Stimulated activated CD8-positive, alpha-beta memory T cell treated with anti-CD3 and anti-CD28 coated beads, Interleukin-7, amount 100 ng/mL, for 24 hours (primary cell): ENCODE measurements at regions not wholly inside any gene's neighbourhood (a gene's known extent, or its start where the extent isn't known, plus 50 kb on each side); places are given as distances from the start of the nearest gene placed in this dataset.
"Not testable (repeated sequence)": the region's sequence is repeated elsewhere in the genome, so short reads cannot be mapped to it uniquely, and the experiment has no call there.

Experiments
- DNase-seq: peaks from one replicate; pipeline ENCODE4 v3.0.0-alpha.2; 2020; ENCODE audit warnings: low read depth

- no peak for DNase-seq
Measured at GRCh38 chr6:11427091-11427722, 110.3 kb upstream of the TMEM170B start.

- DNase-seq = no peak
Measured at GRCh38 chr6:11426571-11426970, 111.0 kb upstream of the TMEM170B start.

- no peak for DNase-seq
Measured at GRCh38 chr6:11425876-11426275, 111.7 kb upstream of the TMEM170B start.

- DNase-seq = no peak
Measured at GRCh38 chr6:11425431-11425871, 112.1 kb upstream of the TMEM170B start.

GRCh38 chr6:11424395-11425034 lies 113.0 kb upstream of the TMEM170B start:
- DNase-seq = no peak

- DNase-seq = no peak
Measured at GRCh38 chr6:11423667-11424066, 113.9 kb upstream of the TMEM170B start.

GRCh38 chr6:11423072-11423471 lies 114.5 kb upstream of the TMEM170B start:
- no peak for DNase-seq

GRCh38 chr6:11419763-11420453 lies 117.6 kb upstream of the TMEM170B start:
- no peak for DNase-seq

GRCh38 chr6:11418290-11418905 lies 119.2 kb upstream of the TMEM170B start:
- no peak for DNase-seq

- DNase-seq = no peak
Measured at GRCh38 chr6:11416936-11417576, 120.5 kb upstream of the TMEM170B start.

GRCh38 chr6:11416099-11416935 lies 121.2 kb upstream of the TMEM170B start:
- not testable (repeated sequence) for DNase-seq

GRCh38 chr6:11415557-11415956 lies 122.0 kb upstream of the TMEM170B start:
- no peak for DNase-seq

GRCh38 chr6:11414176-11414963 lies 123.2 kb upstream of the TMEM170B start:
- DNase-seq = no peak

GRCh38 chr6:11413728-11414127 lies 123.8 kb upstream of the TMEM170B start:
- no peak for DNase-seq

- DNase-seq = no peak
Measured at GRCh38 chr6:11413117-11413687, 124.3 kb upstream of the TMEM170B start.

- DNase-seq = no peak
Measured at GRCh38 chr6:11412616-11413015, 124.9 kb upstream of the TMEM170B start.

GRCh38 chr6:11412011-11412424 lies 125.5 kb upstream of the TMEM170B start:
- DNase-seq = no peak

- DNase-seq = no peak
Measured at GRCh38 chr6:11411593-11411992, 126.0 kb upstream of the TMEM170B start.

- DNase-seq = no peak
Measured at GRCh38 chr6:11410539-11411307, 126.8 kb upstream of the TMEM170B start.
